HCT116 (cell line): ENCODE measurements at regions not wholly inside any gene's neighbourhood (a gene's known extent, or its start where the extent isn't known, plus 50 kb on each side); places are given as distances from the start of the nearest gene placed in this dataset.

Source experiments
- CEBPB ChIP-seq: IDR thresholded peaks from 2 replicates; pipeline ENCODE4 v1.6.1; 2012; ENCODE audit warnings: low read depth
- CTCF ChIP-seq, 3 experiments: fragments of 200-600 bp in 1 of 3; sonication (generic) in 1 of 3; IDR thresholded peaks in 2 of 3; conservative IDR thresholded peaks in 1 of 3; 2 replicates each; pipeline ENCODE4 v1.5.1; 2012 to 2017; ENCODE audit warnings: low read depth in 2 of 3, low read length in 2 of 3, antibody characterized with exemption in 1 of 3, borderline replicate concordance in 1 of 3, control low read depth in 1 of 3, mild to moderate bottlenecking in 1 of 3, mixed read lengths in 1 of 3, mixed run types in 1 of 3, moderate library complexity in 1 of 3; ENCODE audit not compliant: insufficient read depth in 1 of 3
- EGR1 ChIP-seq: IDR thresholded peaks from 2 replicates; pipeline ENCODE4 v1.6.1; 2012; ENCODE audit warnings: low read depth
- EZH2 ChIP-seq: fragments of 200-600 bp; sonication (generic); IDR thresholded peaks from 2 replicates; pipeline ENCODE4 v1.6.1; 2017; ENCODE audit warnings: antibody characterized with exemption, mixed run types
- EZH2phosphoT487 ChIP-seq: fragments of 200-600 bp; IDR thresholded peaks from 2 replicates; pipeline ENCODE4 v1.6.1; 2018; ENCODE audit warnings: antibody characterized with exemption, borderline replicate concordance
- JUND ChIP-seq: IDR thresholded peaks from 2 replicates; pipeline ENCODE4 v1.6.1; 2012
- POLR2A ChIP-seq: IDR thresholded peaks from 2 replicates; pipeline ENCODE4 v1.7.0; 2011; ENCODE audit warnings: borderline replicate concordance; ENCODE audit not compliant: insufficient read depth, insufficient read length; ENCODE audit errors: extremely low read depth
- POLR2AphosphoS5 ChIP-seq: IDR thresholded peaks from 2 replicates; pipeline ENCODE4 v1.6.1; 2011; ENCODE audit warnings: mild to moderate bottlenecking, low read depth, low read length, moderate library complexity
- RAD21 ChIP-seq: IDR thresholded peaks from 2 replicates; pipeline ENCODE4 v1.6.1; 2012; ENCODE audit warnings: low read depth, mild to moderate bottlenecking
- REST ChIP-seq: IDR thresholded peaks from 2 replicates; pipeline ENCODE4 v1.6.1; 2012; ENCODE audit warnings: low read depth
- ZNF274 ChIP-seq: fragments of 200-500 bp; sonication (Bioruptor generic); IDR thresholded peaks from 2 replicates; pipeline ENCODE4 v1.6.1; 2014; ENCODE audit warnings: mild to moderate bottlenecking, low read depth, low read length, inconsistent platforms
- TF ChIP-seq, protein P1 (sequence below): IDR thresholded peaks from 2 replicates; pipeline ENCODE4 v1.6.1; 2012
- TF ChIP-seq, protein P2 (sequence below): IDR thresholded peaks from 2 replicates; pipeline ENCODE4 v1.6.1; 2012

- no peak for TF ChIP-seq REST
- TF ChIP-seq, protein P1, sequence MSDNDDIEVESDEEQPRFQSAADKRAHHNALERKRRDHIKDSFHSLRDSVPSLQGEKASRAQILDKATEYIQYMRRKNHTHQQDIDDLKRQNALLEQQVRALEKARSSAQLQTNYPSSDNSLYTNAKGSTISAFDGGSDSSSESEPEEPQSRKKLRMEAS: no peak
- no peak for TF ChIP-seq EZH2
- TF ChIP-seq CTCF (IDR thresholded peaks at IDR 0.05 in 2 of 3, conservative IDR thresholded peaks at IDR 0.05 in 1 of 3; ENCODE audit: borderline replicate concordance in 1 of 3, insufficient read depth in 1 of 3, low read depth in 2 of 3, low read length in 2 of 3): no peak
- no peak for TF ChIP-seq RAD21
- TF ChIP-seq CEBPB: no peak
- no peak for TF ChIP-seq POLR2A
- no peak for TF ChIP-seq ZNF274
- TF ChIP-seq POLR2AphosphoS5: no peak
- no peak for TF ChIP-seq EZH2phosphoT487
- TF ChIP-seq, protein P2, sequence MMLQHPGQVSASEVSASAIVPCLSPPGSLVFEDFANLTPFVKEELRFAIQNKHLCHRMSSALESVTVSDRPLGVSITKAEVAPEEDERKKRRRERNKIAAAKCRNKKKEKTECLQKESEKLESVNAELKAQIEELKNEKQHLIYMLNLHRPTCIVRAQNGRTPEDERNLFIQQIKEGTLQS: no peak
- TF ChIP-seq EGR1: no peak
- no peak for TF ChIP-seq JUND
These were observed 125.9 kb downstream of the TLE3 start for GRCh38 chr15:69971771-69972170.
